Activated T-cell treated with anti-CD3 and anti-CD28 coated beads, Interleukin-2, amount 50 U/mL, for 4 hours (primary cell): ENCODE measurements at regions not wholly inside any gene's neighbourhood (a gene's known extent, or its start where the extent isn't known, plus 50 kb on each side); places are given as distances from the start of the nearest gene placed in this dataset.

Experiments
- ATAC-seq, 2 donors: fragments of 200-7000 bp; cut with Tn5 transposase; one replicate each; pipeline ENCODE4 v1.10.0; 2021
- DNase-seq: peaks from one replicate; pipeline ENCODE4 v3.0.0-alpha.2; 2020
- H3K27me3 Mint-ChIP-seq: one replicate; pipeline ENCODE4 v1.8.0; 2021; ENCODE audit warnings: low read depth, mixed read lengths
- H3K36me3 Mint-ChIP-seq: one replicate; pipeline ENCODE4 v1.8.0; 2022; ENCODE audit warnings: mixed read lengths; ENCODE audit not compliant: insufficient read depth
- H3K4me1 Mint-ChIP-seq: one replicate; pipeline ENCODE4 v1.8.0; 2021; ENCODE audit warnings: low read depth, mixed read lengths
- H3K4me3 Mint-ChIP-seq: one replicate; pipeline ENCODE4 v1.8.0; 2021; ENCODE audit warnings: mild to moderate bottlenecking, moderate library complexity, mixed read lengths
- H3K9me3 Mint-ChIP-seq: one replicate; pipeline ENCODE4 v1.8.0; 2021; ENCODE audit warnings: mixed read lengths

GRCh38 chr2:63790491-63790890, 51.2 kb upstream of the UGP2 start:
- no peak for ATAC-seq
- Mint-ChIP-seq H3K36me3 (no peaks in the 10 kb centered on the region), H3K27me3 (no peaks in the 10 kb centered on the region), H3K4me1 (no peaks in the 10 kb centered on the region), H3K9me3 (no peaks in the 10 kb centered on the region), H3K4me3 (no peak overlapping the region)
- DNase-seq, result no peak

- DNase-seq (no peak), ATAC-seq (no peak)
- H3K9me3 Mint-ChIP-seq, result no peaks in the 10 kb centered on the region
- H3K27me3 Mint-ChIP-seq, result no peaks in the 10 kb centered on the region
- no peaks in the 10 kb centered on the region for H3K36me3 Mint-ChIP-seq
- H3K4me1 Mint-ChIP-seq, result no peaks in the 10 kb centered on the region
- no peak overlapping the region for H3K4me3 Mint-ChIP-seq
Observed at GRCh38 chr2:63790906-63791305, 50.8 kb upstream of the UGP2 start.

GRCh38 chr2:63791387-63791786, 50.3 kb upstream of the UGP2 start:
- DNase-seq (no peak), ATAC-seq (no peak)
- H3K27me3 Mint-ChIP-seq, result no peaks in the 10 kb centered on the region
- H3K36me3 Mint-ChIP-seq, result no peaks in the 10 kb centered on the region
- H3K4me1 Mint-ChIP-seq, result no peaks in the 10 kb centered on the region
- no peaks in the 10 kb centered on the region for H3K9me3 Mint-ChIP-seq
- no peak overlapping the region for H3K4me3 Mint-ChIP-seq
